GM12864 (cell line): ENCODE measurements at regions not wholly inside any gene's neighbourhood (a gene's known extent, or its start where the extent isn't known, plus 50 kb on each side); places are given as distances from the start of the nearest gene placed in this dataset.

Source experiments
- DNase-seq: peaks from one replicate; pipeline ENCODE4 v3.0.0-alpha.2; 2011; ENCODE audit warnings: low read depth
- H3K4me3 ChIP-seq: 2 replicates; pipeline ENCODE4 v1.5.1; 2011; ENCODE audit warnings: mild to moderate bottlenecking, low read depth, low read length, control low read depth
- CTCF ChIP-seq: IDR thresholded peaks from 2 replicates; pipeline ENCODE4 v1.5.1; 2011; ENCODE audit warnings: low read depth, mild to moderate bottlenecking, moderate library complexity, low read length, control low read depth, inconsistent platforms; ENCODE audit errors: missing control alignments

GRCh38 chr5:110323832-110324231, 402.6 kb downstream of the TMEM232 start:
- TF ChIP-seq CTCF, result no peak
- no peak for DNase-seq

GRCh38 chr5:110324876-110325275, 401.6 kb downstream of the TMEM232 start:
- TF ChIP-seq CTCF, result no peak
- H3K4me3 ChIP-seq, result no peak overlapping the region
- DNase-seq, result no peak

More at GRCh38 chr5:110323832-110324231, 402.6 kb downstream of the TMEM232 start:
- no peak overlapping the region for H3K4me3 ChIP-seq

- H3K4me3 ChIP-seq, result no peak overlapping the region
- TF ChIP-seq CTCF, result no peak
- no peak for DNase-seq
These were observed 396.4 kb downstream of the TMEM232 start for GRCh38 chr5:110329955-110330525.

- TF ChIP-seq CTCF, result peak; percentile 26
- H3K4me3 ChIP-seq, result no peak overlapping the region
- no peak for DNase-seq
These were observed 393.1 kb downstream of the TMEM232 start for GRCh38 chr5:110333384-110333783.

DNA sequence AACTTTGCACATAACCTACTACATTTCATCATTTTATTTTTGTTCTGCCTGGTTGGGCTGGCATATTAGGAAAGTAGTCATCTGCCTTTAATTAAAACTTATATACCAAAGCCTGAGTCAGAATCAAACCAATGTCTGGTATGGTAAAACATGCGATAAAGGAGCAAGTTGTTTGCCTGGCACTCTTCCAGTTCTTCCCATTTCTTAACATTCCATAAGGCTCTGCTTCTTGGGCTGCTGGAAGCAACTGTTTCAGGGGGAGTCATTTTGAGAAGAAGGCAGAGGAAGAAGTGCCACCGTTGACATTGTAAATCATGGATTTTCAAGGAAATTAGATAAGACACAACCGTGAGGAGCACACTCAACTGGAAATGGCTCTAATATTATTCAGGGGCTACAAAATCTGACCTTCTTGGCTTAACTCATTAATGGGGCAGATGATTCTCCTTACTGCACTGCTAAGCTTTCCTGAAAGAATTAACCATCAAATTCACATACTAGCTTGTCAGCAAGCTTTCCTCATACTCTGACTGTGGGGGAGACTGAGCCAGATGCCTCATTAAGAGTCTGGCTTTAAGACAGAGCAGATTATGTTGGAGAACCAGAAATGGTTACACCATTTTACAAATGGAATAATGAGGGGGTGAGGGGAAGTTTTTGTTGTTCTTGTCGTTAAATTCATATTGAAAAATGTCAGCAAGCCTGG, 391.0 kb downstream of the TMEM232 start:
- no peak for TF ChIP-seq CTCF
- no peak for DNase-seq
- H3K4me3 ChIP-seq, result no peak overlapping the region

DNA sequence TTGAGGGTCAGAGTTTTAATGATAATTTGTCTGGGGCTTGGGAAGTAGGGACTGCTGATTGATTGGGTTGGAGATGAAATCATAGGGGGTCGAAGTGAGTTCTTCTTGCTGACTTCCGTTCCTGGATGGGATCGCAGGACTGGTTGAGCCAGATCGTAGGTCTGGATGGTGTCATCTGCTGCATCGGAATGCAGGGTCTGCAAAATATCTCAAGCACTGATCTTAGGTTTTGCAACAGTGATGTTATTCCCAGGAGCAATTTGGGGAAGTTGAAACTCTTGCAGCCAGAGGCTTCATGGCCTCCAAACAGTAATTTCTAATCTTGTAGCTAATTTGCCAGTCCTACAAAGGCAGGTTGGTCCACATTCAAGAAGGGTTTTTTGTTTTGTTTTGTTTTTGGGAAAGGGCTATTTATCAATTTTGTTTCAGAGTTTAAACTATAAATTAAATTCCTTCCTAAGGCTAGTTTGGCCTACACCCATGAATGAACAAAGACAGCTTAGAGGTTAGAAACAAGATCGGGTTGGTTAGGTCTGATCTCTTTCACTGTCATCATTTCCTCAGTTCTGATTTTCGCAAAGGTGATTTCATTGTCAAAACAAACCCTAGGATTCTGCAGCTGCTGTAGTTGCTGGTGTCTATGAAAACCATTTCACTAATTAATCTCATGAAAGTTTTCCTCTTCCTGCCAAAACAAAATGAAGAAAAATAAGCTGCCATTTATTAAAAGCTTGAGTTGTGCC, 388.0 kb downstream of the TMEM232 start:
- no peak for TF ChIP-seq CTCF
- no peak overlapping the region for H3K4me3 ChIP-seq
- DNase-seq, result no peak
